Hypothalamus (tissue), 51 donors: ENCODE measurements at regions not wholly inside any gene's neighbourhood (a gene's known extent, or its start where the extent isn't known, plus 50 kb on each side); places are given as distances from the start of the nearest gene placed in this dataset.

Experiments used
- DNase-seq, 51 donors: peaks; one replicate each; lab custom pipeline; 2025; lab: John Stamatoyannopoulos, UW

- no peak for DNase-seq
Measured at GRCh38 chr4:137692205-137692604, 159.9 kb upstream of the PCDH18 start.

DNA sequence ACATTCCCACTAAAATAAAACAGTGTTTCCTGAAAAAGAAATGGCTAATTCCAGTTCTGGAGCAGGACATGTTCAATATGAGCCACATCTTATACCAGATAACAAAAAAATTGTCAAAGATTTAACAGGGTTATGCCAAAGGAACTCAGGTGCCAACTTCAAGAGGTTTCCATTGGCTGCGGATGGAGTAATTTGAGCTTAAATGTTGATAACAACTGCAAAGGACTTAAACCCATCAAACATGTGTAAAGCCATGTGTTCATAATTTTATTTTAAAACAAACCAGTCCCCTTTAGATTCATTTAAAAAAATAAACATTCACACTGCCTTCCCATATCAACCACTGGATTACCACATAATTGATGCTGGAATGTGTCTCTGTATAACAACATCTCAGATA, 156.4 kb upstream of the PCDH18 start:
- DNase-seq, result no peak

DNA sequence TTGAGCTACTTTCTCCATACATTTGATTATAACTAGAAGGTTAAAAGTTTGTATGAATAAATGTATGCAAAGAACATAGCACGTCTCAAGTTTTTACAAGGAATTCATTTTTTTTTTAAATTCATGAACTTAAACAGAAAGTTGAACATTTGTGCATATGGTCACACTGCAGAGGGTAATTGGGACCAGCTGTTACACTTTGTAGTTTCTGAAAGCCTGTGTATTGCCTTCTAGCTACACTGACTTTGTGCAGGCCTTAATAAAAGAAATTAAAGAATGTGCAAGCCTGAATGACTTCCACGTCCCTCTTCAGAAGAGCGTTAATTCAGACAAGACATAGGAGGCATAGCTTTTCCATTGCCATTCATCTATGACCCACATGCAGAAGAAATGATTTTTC, 153.1 kb upstream of the PCDH18 start:
- DNase-seq, result no peak

GRCh38 chr4:137681081-137681480, 148.8 kb upstream of the PCDH18 start:
- no peak for DNase-seq

DNA sequence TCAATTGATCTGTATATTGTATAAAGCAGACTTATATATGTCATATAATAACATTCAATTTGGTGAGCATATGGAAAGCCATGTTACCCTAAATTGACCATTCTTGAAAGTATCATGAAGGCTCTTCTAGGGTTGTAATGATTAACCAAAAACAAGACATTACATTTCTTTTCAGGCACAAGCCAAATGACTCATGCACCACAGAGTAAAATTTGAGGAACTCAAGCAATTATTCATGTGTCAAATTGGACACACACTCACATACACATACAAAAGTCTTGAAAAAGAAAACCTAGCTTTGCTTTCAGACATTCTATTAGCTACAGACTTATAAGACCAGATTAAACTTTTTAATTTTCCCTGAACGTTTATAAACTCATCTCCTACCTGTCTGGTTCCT, 146.5 kb upstream of the PCDH18 start:
- no peak for DNase-seq

DNA sequence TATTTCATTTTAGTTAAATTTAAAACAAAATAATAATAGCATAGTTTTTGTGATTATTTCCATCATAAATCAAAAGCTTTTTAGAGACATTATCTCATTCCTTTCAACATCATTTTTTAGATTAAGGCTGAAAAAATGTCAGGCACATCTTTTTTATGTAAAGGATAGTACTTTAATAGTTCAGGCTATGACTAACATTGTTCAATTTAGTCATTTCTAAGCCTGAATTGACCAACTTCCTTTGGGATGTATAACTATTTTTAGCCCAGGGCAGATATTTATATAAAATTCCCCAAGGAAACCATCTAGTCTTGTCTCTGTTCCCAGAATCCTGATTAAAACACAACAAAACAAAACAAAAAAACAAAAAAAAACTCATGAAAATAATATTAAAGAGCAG, 145.6 kb upstream of the PCDH18 start:
- DNase-seq, result no peak

DNA sequence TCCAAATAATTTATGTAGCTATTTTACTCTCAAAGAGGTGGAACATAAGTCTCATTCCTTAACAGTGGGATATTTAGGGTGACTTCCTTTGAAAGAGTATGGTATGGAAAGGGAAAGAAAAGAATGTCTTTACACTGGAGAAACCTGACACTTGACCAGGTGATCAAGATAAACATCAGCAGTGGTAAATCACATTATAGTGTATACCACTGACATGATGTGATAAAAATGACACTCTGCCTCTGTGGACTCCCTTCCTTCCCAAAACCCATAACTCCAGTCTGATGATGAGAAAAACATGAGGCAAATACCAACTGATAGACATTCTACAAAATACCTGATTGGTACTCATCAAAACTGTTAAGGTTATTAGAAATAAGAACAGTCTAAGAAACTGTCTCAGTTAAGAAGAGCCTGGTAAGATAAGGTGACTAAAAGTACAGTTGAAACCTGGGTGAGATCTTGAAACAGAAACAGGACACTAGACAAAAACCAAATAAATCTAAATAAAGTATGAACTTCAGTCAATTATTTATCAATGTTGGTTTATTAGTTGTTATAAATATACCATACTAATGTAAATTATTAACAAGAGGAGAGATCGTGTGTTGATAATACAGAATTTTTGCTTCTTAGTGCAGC, 144.2 kb upstream of the PCDH18 start:
- DNase-seq, result no peak

DNA sequence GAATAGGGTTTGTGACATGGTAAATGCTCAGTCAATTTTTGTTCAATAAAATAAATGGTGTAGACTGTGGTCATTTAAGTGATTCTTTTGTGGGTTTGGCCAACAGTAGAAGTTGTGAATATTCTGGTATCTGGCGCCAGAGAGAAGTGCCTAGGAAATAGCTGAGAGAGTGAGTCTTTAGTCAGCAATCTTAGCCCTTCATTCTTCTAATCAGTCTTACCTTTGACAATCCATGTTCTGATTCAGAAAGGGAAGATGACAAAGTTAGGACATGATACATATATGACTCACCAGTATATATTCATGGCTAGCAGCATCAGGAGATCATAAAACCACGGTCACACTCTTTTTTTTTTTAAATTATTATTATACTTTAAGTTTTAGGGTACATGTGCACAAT, 141.8 kb upstream of the PCDH18 start:
- DNase-seq, result no peak

DNA sequence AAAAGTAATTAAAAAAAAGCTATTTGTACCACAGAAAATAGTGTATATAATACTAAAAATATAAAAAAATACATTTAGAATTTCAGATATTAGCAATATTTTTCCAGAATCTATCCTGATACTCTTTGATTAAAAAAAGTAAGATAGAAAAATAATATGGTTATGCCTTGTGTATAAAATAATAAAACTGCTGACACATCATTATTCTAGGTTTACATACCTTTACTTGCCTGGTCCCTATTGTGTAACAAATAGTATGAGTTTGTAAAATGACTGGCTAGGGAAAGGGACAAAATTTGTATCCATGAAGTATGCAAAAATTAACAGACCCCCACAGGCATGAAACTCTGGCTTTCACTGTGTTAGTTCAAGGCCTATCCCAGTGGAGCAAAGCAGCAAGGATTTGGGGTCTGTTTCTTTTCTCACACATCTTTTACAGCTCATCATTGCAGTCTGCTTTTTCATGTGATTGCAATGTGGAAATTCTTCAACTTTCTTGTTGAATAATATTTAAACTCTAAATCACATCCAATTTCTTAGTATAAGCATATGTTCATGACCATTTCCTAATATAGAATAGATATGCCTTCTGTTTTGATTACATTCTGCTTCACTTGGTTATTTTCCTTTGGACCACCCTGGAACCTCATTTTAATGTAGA, 136.7 kb upstream of the PCDH18 start:
- DNase-seq, result no peak

DNA sequence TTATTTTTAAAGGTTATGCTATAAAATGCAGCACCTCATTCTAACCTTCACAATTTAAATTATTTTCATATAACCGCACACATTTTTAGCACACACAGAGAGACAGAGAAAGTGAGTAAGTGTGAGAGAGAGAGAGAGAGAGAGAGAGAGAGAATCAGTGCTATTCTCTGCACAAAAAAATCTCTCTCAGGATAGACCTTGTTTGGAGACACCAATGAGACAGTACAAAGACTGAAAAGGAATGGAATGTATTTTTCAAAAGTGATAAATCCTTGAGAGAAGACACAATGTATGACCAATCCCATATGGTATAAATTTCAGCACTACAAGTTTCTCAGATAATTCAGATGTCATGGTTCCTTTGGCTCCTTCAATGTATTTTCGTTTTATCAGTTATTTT, 132.1 kb upstream of the PCDH18 start:
- DNase-seq, result no peak

- no peak for DNase-seq
Measured at GRCh38 chr4:137664046-137664387, 131.7 kb upstream of the PCDH18 start.

GRCh38 chr4:137663251-137664045, 131.2 kb upstream of the PCDH18 start:
- no peak for DNase-seq

DNA sequence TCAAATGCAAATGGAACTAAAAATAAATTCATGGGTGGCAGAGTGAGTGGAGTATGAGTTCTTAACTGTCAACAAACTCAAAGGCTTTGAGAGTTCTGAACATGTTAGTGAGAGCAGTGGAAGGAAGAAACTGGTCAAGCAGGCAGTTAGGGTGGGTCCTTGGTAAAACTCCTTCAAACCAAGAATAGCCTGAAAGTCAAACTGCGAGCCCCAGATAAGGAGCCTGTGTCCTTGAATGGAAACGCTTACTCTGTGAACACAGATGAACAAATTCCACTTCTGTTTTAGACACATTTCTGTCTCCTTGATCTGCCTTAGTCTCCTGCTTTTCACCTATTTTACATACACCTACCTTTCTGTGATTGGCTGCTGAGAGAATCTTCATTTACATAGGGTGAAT, 129.4 kb upstream of the PCDH18 start:
- DNase-seq, result no peak

DNA sequence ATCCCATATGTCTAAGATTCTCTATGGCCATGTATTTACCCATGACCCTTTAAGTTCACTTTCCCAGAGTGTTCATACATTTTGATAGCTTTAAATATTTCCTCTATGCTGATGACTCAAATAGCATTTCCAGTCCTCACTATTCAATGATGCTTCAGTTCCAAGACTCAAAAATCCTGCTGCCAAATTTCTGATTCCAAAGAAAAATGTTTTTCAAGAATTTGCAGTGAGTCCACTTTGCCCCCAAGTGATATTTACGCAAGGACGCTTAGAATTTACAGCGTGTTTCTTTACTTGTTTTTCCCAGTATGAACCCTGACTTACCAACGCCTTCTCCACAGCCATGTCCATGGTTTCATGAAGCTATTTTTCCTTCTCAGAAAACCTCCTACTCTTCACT, 127.9 kb upstream of the PCDH18 start:
- DNase-seq, result no peak

DNA sequence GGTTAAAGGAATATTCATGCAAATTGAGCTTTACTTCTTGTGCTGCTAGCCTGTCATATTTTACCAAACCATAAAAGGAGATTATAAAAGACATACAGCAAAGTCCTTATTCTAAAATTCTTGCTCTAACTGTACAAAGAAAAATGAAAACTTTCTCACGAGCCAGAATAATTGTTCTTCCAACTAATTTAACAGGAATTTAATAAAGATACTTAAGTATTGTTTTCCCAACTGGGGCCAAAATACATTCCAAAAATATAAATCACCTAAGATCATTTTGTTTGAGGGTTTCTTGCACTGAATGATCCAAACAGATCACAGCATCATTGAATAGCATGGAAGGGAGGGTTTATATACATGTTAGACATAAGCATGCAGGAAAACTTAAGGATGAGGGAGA, 127.1 kb upstream of the PCDH18 start:
- no peak for DNase-seq

GRCh38 chr4:137656661-137657060, 124.4 kb upstream of the PCDH18 start:
- no peak for DNase-seq

- no peak for DNase-seq
Measured at GRCh38 chr4:137655302-137655701, 123.0 kb upstream of the PCDH18 start.

- no peak for DNase-seq
Measured at GRCh38 chr4:137651128-137651527, 118.8 kb upstream of the PCDH18 start.

GRCh38 chr4:137649711-137650450, 117.6 kb upstream of the PCDH18 start:
- no peak for DNase-seq

DNA sequence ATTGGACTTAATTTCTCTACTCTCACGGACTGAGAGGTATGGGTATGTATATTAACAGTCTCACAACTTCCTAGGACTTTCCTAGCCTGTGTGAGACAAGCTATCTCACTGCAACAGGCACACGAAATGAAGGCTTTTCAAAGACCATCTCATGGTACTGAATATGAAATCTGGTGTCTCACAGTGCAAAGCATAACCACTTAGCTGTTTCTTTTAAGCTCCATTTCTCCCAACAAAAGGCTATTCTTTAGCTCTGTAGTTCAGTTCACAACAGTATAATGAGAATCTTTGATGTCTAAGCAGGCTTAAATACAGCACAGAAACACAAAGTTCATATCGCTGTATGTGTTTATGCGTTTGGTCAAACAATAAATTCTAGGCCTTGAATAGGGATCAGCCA, 116.2 kb upstream of the PCDH18 start:
- DNase-seq, result no peak

DNA sequence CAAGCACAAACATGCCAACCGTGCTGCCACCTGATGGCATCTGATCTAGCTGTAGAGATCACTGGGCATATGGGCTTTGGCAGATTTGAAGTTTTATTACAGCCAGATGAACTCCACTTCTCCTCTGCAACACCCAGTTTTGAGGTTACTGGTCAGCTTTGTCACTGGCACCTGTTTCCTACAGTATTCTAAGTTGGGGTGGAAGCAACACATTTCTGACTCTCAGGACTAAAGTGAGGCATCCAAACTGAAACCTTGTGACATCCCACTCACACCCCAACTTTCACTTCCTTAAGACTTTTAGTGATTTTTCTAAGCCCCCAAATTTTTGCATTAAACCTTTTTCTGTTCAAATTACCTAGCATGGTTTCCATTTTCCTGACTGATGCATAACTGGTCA, 115.1 kb upstream of the PCDH18 start:
- DNase-seq, result no peak
